PFSK-1 (cell line): ENCODE measurements at regions not wholly inside any gene's neighbourhood (a gene's known extent, or its start where the extent isn't known, plus 50 kb on each side); places are given as distances from the start of the nearest gene placed in this dataset.

Experiments used
- FOXP2 ChIP-seq: optimal IDR thresholded peaks from 2 replicates; pipeline ENCODE3; 2011; ENCODE audit warnings: borderline replicate concordance, control low read depth, inconsistent platforms; ENCODE audit not compliant: insufficient read depth; ENCODE audit errors: extremely low read length, extremely low read depth
- POLR2AphosphoS5 ChIP-seq: IDR thresholded peaks from 2 replicates; pipeline ENCODE4 v1.6.1; 2012; ENCODE audit warnings: low read depth, mild to moderate bottlenecking, control low read depth, low read length, moderate library complexity
- SIN3A ChIP-seq: IDR thresholded peaks from 2 replicates; pipeline ENCODE4 v1.6.1; 2012; ENCODE audit warnings: mild to moderate bottlenecking, low read length, moderate library complexity, borderline replicate concordance; ENCODE audit not compliant: insufficient read depth
- TAF1 ChIP-seq: IDR thresholded peaks from 2 replicates; pipeline ENCODE4 v1.6.1; 2012; ENCODE audit warnings: low read length, control low read depth, borderline replicate concordance; ENCODE audit not compliant: insufficient read depth
- TF ChIP-seq, protein P1 (sequence below), 2 experiments: IDR thresholded peaks; 2 replicates each; pipeline versions ENCODE4 v1.6.1 to v1.8.0; 2011 to 2012; ENCODE audit warnings: low read depth in 2 of 2, low read length in 2 of 2, control low read depth in 1 of 2, inconsistent platforms in 1 of 2, mild to moderate bottlenecking in 1 of 2, moderate library complexity in 1 of 2; ENCODE audit not compliant: insufficient read depth in 1 of 2

DNA sequence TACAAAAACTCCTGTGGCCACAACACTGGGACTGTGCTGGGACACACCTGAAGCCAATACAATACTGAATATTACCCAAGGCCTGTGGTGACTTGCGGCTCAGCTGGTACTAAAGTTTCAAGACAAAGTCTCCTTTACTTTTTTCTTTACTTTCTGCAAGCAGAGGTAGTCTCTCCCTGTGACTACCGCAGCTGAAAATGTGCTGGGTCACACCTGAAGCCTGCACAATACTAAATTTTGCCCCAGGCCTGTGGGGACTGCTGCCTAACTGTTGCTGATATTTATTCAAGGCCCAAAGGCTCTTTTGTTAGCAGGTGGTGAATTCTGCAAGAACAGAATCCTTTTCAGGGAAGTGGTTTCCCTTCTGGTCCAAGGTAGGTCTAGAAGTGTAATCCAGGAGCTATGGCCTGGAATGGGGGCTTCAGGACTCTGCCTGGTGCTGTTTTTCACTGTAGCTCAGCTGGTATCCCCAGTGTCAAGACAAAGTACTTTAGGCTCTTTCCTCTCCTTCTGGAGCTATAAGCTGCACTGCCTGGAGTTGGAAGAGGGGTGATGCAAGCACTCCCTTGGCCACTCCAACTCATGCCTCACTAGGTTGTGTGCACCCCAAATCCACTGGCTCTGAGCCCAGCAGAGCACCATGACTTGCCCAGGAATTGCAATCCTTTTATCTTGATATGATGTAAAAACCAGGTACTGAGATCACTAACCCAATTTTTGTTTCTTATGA is 489.4 kb downstream of the TECRL start:
- TF ChIP-seq POLR2AphosphoS5: no peak
- TF ChIP-seq TAF1: no peak
- TF ChIP-seq FOXP2: no peak

DNA sequence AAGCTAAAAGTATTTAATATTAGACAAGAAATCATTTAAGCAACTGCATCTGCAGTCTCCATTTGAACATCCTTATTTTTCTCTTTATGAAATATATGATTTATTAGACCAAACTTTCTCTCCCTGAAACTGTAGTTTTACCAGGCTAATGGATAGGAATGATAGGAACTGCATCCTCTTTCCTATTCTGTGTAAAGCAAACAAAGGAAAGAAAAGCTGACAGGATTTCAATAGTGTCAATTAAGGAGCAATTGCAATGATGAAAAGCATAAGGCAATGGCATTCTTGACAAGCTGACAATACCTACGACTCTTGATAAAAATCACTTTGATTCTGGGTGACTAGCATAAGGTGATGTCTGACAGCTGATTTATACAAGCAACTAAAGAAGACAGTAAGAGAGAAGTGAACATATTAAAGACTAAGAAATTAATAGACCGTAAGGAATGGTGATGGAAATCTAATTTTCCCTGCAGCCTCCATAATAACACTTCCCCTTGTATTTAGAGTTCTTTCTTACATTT is 502.5 kb downstream of the TECRL start:
- TF ChIP-seq TAF1 (no peak), SIN3A (no peak), FOXP2 (no peak), POLR2AphosphoS5 (no peak)
- TF ChIP-seq, protein P1, sequence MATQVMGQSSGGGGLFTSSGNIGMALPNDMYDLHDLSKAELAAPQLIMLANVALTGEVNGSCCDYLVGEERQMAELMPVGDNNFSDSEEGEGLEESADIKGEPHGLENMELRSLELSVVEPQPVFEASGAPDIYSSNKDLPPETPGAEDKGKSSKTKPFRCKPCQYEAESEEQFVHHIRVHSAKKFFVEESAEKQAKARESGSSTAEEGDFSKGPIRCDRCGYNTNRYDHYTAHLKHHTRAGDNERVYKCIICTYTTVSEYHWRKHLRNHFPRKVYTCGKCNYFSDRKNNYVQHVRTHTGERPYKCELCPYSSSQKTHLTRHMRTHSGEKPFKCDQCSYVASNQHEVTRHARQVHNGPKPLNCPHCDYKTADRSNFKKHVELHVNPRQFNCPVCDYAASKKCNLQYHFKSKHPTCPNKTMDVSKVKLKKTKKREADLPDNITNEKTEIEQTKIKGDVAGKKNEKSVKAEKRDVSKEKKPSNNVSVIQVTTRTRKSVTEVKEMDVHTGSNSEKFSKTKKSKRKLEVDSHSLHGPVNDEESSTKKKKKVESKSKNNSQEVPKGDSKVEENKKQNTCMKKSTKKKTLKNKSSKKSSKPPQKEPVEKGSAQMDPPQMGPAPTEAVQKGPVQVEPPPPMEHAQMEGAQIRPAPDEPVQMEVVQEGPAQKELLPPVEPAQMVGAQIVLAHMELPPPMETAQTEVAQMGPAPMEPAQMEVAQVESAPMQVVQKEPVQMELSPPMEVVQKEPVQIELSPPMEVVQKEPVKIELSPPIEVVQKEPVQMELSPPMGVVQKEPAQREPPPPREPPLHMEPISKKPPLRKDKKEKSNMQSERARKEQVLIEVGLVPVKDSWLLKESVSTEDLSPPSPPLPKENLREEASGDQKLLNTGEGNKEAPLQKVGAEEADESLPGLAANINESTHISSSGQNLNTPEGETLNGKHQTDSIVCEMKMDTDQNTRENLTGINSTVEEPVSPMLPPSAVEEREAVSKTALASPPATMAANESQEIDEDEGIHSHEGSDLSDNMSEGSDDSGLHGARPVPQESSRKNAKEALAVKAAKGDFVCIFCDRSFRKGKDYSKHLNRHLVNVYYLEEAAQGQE (IDR thresholded peaks at IDR 0.05; ENCODE audit: insufficient read depth in 1 of 2, low read depth in 2 of 2, low read length in 2 of 2): no peak

DNA sequence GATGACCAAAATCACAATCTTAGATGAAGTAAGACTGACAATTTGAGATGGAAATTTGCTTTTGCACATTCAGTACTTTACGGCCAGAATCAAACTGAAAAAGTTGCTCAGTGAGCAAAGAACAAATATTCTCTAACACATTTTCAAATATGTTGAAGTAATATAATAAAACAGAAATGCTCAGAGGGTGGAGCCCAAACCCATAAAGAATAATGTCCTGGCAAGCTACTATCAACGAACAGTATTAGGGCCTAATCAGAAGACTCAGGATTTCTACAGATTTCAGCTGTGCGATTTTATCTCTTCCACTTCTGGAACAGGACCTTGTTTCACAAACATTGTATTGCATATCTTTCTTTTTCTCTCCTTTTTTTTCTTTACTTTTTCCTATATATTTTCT is 505.0 kb downstream of the TECRL start:
- no peak for TF ChIP-seq SIN3A
- no peak for TF ChIP-seq POLR2AphosphoS5
- no peak for TF ChIP-seq FOXP2
- TF ChIP-seq TAF1: no peak
- TF ChIP-seq, protein P1 (IDR thresholded peaks at IDR 0.05; ENCODE audit: insufficient read depth in 1 of 2, low read depth in 2 of 2, low read length in 2 of 2): no peak

DNA sequence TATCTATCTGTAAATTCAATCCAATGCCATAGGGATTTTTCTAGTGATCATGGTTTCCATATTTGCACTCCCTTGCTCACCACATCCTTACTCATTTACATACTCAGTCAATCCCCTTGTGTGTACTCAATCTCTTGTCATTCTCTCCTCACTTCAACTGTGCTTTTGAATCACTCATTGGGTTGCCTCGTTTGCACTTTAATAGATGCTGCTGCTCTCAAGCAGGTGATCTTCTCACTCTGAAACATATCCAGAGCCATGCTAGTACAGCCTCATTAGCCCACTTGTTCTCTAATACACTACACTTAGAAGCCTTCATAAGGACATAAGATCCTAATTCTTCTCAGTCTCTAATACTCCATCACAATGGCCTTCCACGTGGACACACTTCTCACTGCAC is 507.9 kb downstream of the TECRL start:
- TF ChIP-seq, protein P1 (IDR thresholded peaks at IDR 0.05; ENCODE audit: insufficient read depth in 1 of 2, low read depth in 2 of 2, low read length in 2 of 2): no peak

DNA sequence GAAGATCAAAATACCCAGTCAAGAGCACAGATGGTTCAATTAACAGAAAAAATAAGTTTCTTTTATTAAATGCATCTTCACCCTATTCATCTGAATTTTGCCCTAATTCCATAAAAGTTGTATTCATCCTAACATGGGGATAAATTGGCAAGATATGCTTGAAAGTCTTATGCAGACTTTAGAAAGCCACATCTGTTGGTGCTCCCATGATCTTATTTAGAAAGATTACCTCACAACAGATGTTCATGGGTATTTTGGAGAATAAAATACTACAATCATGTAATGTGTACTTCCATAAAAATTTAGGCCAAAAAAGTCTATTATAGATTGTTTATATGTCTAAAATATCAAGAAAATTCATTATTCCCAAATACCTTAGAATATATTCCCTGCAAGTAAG is 510.3 kb downstream of the TECRL start:
- TF ChIP-seq, protein P1 (IDR thresholded peaks at IDR 0.05; ENCODE audit: insufficient read depth in 1 of 2, low read depth in 2 of 2, low read length in 2 of 2): no peak
- no peak for TF ChIP-seq SIN3A
- TF ChIP-seq POLR2AphosphoS5: no peak
- no peak for TF ChIP-seq TAF1
- no peak for TF ChIP-seq FOXP2

DNA sequence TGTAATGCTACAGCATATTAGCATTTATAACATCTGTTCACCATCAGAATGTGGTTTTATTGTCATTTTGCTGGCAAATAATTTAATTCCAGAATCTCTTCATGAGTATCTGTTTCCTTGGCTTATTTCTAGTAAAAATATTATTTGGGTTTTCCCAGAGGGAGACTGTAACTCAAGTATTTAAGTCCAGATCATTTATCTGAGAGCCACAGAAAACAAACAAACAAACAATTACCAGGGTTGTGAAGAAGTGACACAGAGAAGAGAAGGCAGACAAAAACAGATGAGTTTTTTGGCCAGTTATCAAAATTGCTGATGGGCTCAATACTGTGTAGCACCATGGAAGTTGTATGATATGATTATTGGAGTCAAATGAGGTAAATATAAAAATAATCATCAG is 515.1 kb downstream of the TECRL start:
- TF ChIP-seq SIN3A: no peak
- no peak for TF ChIP-seq POLR2AphosphoS5
- no peak for TF ChIP-seq TAF1
- TF ChIP-seq FOXP2: no peak
